ENCODE measurements at regions not wholly inside any gene's neighbourhood (a gene's known extent, or its start where the extent isn't known, plus 50 kb on each side); places are given as distances from the start of the nearest gene placed in this dataset.

DNA sequence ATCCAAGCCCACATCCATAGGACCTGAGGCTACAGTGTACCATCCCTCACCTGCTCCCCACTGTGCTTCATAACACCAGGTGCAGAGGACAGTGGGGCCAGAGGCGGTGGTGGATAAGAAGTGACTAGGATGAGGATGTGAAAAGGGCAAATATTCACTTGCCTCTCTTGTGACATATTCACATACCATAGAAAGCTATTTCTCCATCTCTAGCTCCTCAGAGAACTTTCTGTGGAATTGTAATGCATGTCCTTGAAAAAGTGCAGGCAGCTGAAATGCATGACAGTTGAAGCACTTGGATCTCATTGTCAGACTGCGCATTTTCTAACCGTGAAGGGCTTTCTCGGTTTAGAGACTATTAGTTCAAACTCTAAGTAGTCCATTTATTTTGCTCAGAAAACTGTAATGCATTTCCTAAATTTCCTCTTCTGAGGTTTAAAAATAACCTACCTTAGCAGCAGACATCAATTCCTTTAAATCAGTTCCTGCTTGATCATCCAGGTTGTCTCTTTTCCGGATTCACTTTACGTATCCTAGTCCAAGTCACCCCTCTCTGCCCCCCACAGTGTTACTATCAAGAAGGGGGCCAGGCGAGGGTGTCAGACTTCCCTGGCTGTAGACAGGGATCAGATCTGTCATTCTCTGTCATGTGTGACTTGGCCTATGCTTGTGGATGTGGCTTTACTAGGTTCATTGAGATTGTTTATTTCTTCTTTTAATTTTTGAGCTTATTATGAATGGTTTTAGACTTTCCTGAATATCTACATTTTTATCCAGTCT, 984.0 kb upstream of the TMEM132C start:
- ChIA-PET POLR2A (interaction anchor here (0.5 kb wide), 1 partner anchor 362 kb away, joined by 3 read pairs; no protein-coding TSS in a partner anchor), CTCF (interaction anchor here (0.9 to 4.5 kb wide), 5 partner anchors 8 to 479 kb away, joined by 3 to 32 read pairs (median 3); no protein-coding TSS in a partner anchor)
- peaks cover 0 to 3% (median 0%) of the 10 kb centered on the region in 5 experiments for H3K27me3 ChIP-seq (replicated peaks in 2 of 5; ENCODE audit: control insufficient read depth in 4 of 5, insufficient read depth in 5 of 5, low read length in 4 of 5)
- H3K9me3 ChIP-seq (ENCODE audit: control extremely low read depth in 1 of 5, control insufficient read depth in 4 of 5, insufficient read depth in 2 of 5, low read depth in 1 of 5, low read length in 4 of 5), result no peaks in the 10 kb centered on the region
- peaks cover 0 to 2% (median 0%) of the 10 kb centered on the region in 4 experiments for H3K4me1 ChIP-seq (ENCODE audit: control extremely low read depth in 1 of 4, control insufficient read depth in 4 of 4, insufficient read depth in 4 of 4, low read length in 3 of 4)
- no peaks in the 10 kb centered on the region for H3K36me3 ChIP-seq (ENCODE audit: control insufficient read depth in 4 of 4, insufficient read depth in 4 of 4, low read length in 3 of 4)
- no peak overlapping the region for H3K27ac ChIP-seq (ENCODE audit: insufficient read depth in 1 of 2, low read depth in 1 of 2, low read length in 2 of 2, poor library complexity in 1 of 2, severe bottlenecking in 2 of 2)
- no peak for DNase-seq
- H3K4me3 ChIP-seq (ENCODE audit: control insufficient read depth in 1 of 7, extremely low read depth in 1 of 7, insufficient read depth in 4 of 7, low read depth in 2 of 7, low read length in 6 of 7), result no peak overlapping the region
- 75% methylated on average over 3 of the region's 7 CpGs for WGBS (ENCODE audit: insufficient coverage)

DNA sequence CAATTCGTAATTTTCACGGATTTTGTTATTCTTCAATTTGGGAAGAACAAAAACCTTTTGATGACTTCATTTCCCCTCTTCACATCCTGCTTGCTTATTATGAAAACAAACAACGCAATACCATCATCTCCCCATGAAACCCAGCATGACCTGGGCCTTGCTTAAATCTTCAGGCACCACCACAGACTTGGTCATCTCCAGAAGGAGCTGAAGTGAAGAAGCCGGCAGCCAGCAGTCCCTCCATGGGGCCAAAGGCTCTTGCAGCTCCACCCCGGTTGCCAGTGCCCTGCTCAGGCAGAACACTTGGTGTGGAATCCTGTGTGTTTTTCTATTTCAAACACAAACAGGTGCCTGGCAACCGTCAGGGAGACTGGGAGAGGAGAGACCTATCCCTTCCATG, 982.9 kb upstream of the TMEM132C start:
- Histone ChIP-seq H3K27me3 (replicated peaks in 2 of 5; ENCODE audit: control insufficient read depth in 4 of 5, insufficient read depth in 5 of 5, low read length in 4 of 5) (no peaks in the 10 kb centered on the region), H3K27ac (ENCODE audit: insufficient read depth in 1 of 2, low read depth in 1 of 2, low read length in 2 of 2, poor library complexity in 1 of 2, severe bottlenecking in 2 of 2) (no peak overlapping the region), H3K4me3 (ENCODE audit: control insufficient read depth in 1 of 7, extremely low read depth in 1 of 7, insufficient read depth in 4 of 7, low read depth in 2 of 7, low read length in 6 of 7) (no peak overlapping the region), H3K36me3 (ENCODE audit: control insufficient read depth in 4 of 4, insufficient read depth in 4 of 4, low read length in 3 of 4) (no peaks in the 10 kb centered on the region), H3K9me3 (ENCODE audit: control extremely low read depth in 1 of 5, control insufficient read depth in 4 of 5, insufficient read depth in 2 of 5, low read depth in 1 of 5, low read length in 4 of 5) (no peaks in the 10 kb centered on the region), H3K4me1 (ENCODE audit: control extremely low read depth in 1 of 4, control insufficient read depth in 4 of 4, insufficient read depth in 4 of 4, low read length in 3 of 4) (peaks cover 0 to 2% (median 0%) of the 10 kb centered on the region in 4 experiments)
- ChIA-PET CTCF (interaction anchor here (0.9 to 1.7 kb wide), 3 partner anchors 9 to 478 kb away, joined by 3 read pairs; no protein-coding TSS in a partner anchor), POLR2A (no interaction called here)
- 85% methylated on average over 6 of the region's 6 CpGs for WGBS (ENCODE audit: insufficient coverage)
- DNase-seq, result no peak

DNA sequence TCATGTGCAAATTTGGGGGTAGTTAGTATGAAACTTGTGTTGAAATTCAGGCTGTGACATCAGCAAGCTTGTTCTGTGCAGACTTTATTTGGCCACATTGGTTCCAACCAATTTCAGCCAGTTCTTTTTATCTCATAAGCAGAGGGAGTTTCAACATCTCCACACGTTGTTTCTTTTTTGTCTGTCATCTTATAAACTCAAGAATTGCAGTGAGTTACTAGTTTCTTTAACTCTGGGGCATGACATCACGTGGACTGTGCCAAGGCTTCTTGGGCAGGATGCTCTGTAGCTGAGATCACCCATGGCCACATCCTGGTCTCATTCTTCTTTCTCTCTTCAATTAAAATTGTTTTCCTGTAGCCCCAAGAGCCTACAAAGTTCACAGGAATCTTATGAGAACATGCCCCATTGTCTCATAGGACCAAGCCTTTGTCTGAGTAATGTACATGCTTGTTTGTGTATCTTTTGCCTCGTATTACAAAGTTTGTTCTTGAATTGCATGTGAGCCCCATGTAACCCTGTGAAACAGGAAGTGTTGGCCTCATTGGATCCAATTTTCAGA, 982.0 kb upstream of the TMEM132C start:
- no peaks in the 10 kb centered on the region for H3K27me3 ChIP-seq (replicated peaks in 2 of 5; ENCODE audit: control insufficient read depth in 4 of 5, insufficient read depth in 5 of 5, low read length in 4 of 5)
- H3K4me3 ChIP-seq (ENCODE audit: control insufficient read depth in 1 of 7, extremely low read depth in 1 of 7, insufficient read depth in 4 of 7, low read depth in 2 of 7, low read length in 6 of 7), result no peak overlapping the region
- no peak overlapping the region for H3K27ac ChIP-seq (ENCODE audit: insufficient read depth in 1 of 2, low read depth in 1 of 2, low read length in 2 of 2, poor library complexity in 1 of 2, severe bottlenecking in 2 of 2)
- WGBS (ENCODE audit: insufficient coverage), result 77% methylated on average over 3 of the region's 3 CpGs
- ChIA-PET POLR2A (no interaction called here), CTCF (interaction anchor here (1.7 kb wide), 1 partner anchor 8 kb away, joined by 3 read pairs; no protein-coding TSS in a partner anchor)
- no peaks in the 10 kb centered on the region for H3K9me3 ChIP-seq (ENCODE audit: control extremely low read depth in 1 of 5, control insufficient read depth in 4 of 5, insufficient read depth in 2 of 5, low read depth in 1 of 5, low read length in 4 of 5)
- no peaks in the 10 kb centered on the region for H3K36me3 ChIP-seq (ENCODE audit: control insufficient read depth in 4 of 4, insufficient read depth in 4 of 4, low read length in 3 of 4)
- H3K4me1 ChIP-seq (ENCODE audit: control extremely low read depth in 1 of 4, control insufficient read depth in 4 of 4, insufficient read depth in 4 of 4, low read length in 3 of 4), result peaks cover 0 to 2% (median 0%) of the 10 kb centered on the region in 4 experiments
- no peak for DNase-seq

DNA sequence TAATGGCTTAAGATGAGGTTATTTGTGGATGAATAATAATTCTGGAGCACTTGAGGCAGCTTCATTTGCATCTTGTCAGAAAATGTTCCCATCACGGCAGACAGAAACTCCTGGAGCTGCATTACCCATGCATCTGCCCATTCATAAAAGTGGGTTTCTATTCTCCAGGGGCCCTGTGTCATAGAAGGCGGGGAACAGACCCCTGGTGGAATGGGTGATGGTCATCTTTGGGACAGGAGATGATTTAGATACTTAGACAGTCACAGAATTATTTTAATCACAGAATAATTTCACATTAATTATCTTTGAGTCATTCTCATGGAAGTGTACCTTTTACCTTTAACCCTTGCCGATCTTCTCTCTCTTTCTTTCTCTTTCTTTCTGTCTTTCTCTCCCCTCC, 980.7 kb upstream of the TMEM132C start:
- ChIA-PET CTCF (no interaction called here), POLR2A (no interaction called here)
- H3K27me3 ChIP-seq (replicated peaks in 2 of 5; ENCODE audit: control insufficient read depth in 4 of 5, insufficient read depth in 5 of 5, low read length in 4 of 5), result no peaks in the 10 kb centered on the region
- H3K9me3 ChIP-seq (ENCODE audit: control extremely low read depth in 1 of 5, control insufficient read depth in 4 of 5, insufficient read depth in 2 of 5, low read depth in 1 of 5, low read length in 4 of 5), result no peaks in the 10 kb centered on the region
- no peak overlapping the region for H3K27ac ChIP-seq (ENCODE audit: insufficient read depth in 1 of 2, low read depth in 1 of 2, low read length in 2 of 2, poor library complexity in 1 of 2, severe bottlenecking in 2 of 2)
- WGBS (ENCODE audit: insufficient coverage), result no CpG with 5 or more reads among the region's 3 CpGs
- no peak for DNase-seq
- no peaks in the 10 kb centered on the region for H3K36me3 ChIP-seq (ENCODE audit: control insufficient read depth in 4 of 4, insufficient read depth in 4 of 4, low read length in 3 of 4)
- no peaks in the 10 kb centered on the region for H3K4me1 ChIP-seq (ENCODE audit: control extremely low read depth in 1 of 4, control insufficient read depth in 4 of 4, insufficient read depth in 4 of 4, low read length in 3 of 4)
- H3K4me3 ChIP-seq (ENCODE audit: control insufficient read depth in 1 of 7, extremely low read depth in 1 of 7, insufficient read depth in 4 of 7, low read depth in 2 of 7, low read length in 6 of 7), result no peak overlapping the region

DNA sequence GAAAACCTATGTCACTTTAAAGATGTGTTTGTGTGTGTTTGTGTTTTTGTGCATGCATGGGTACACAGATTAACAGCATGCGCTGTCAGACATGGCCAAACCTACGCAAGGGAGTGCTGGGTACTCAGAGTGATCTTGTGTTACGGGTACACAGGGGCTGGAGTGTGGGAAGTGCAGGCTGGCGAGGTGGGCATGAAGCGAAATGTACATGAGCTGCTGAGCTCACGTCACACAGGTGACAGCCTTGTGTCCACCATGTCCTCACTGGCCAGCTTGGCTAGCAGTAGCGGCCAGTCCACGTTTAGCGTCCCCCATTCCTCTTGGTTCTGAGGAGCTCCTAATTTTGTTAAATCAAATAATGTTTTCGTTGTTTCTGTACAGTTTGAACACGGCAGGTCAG, 979.7 kb upstream of the TMEM132C start:
- no peaks in the 10 kb centered on the region for H3K4me1 ChIP-seq (ENCODE audit: control extremely low read depth in 1 of 4, control insufficient read depth in 4 of 4, insufficient read depth in 4 of 4, low read length in 3 of 4)
- WGBS (ENCODE audit: insufficient coverage), result 100% methylated on average over 9 of the region's 11 CpGs
- H3K27ac ChIP-seq (ENCODE audit: insufficient read depth in 1 of 2, low read depth in 1 of 2, low read length in 2 of 2, poor library complexity in 1 of 2, severe bottlenecking in 2 of 2), result no peak overlapping the region
- no peaks in the 10 kb centered on the region for H3K36me3 ChIP-seq (ENCODE audit: control insufficient read depth in 4 of 4, insufficient read depth in 4 of 4, low read length in 3 of 4)
- no peaks in the 10 kb centered on the region for H3K9me3 ChIP-seq (ENCODE audit: control extremely low read depth in 1 of 5, control insufficient read depth in 4 of 5, insufficient read depth in 2 of 5, low read depth in 1 of 5, low read length in 4 of 5)
- DNase-seq, result no peak
- ChIA-PET POLR2A (no interaction called here), CTCF (interaction anchor here (0.6 kb wide), 1 partner anchor 467 kb away, joined by 3 read pairs; no protein-coding TSS in a partner anchor)
- no peak overlapping the region for H3K4me3 ChIP-seq (ENCODE audit: control insufficient read depth in 1 of 7, extremely low read depth in 1 of 7, insufficient read depth in 4 of 7, low read depth in 2 of 7, low read length in 6 of 7)
- no peaks in the 10 kb centered on the region for H3K27me3 ChIP-seq (replicated peaks in 2 of 5; ENCODE audit: control insufficient read depth in 4 of 5, insufficient read depth in 5 of 5, low read length in 4 of 5)

DNA sequence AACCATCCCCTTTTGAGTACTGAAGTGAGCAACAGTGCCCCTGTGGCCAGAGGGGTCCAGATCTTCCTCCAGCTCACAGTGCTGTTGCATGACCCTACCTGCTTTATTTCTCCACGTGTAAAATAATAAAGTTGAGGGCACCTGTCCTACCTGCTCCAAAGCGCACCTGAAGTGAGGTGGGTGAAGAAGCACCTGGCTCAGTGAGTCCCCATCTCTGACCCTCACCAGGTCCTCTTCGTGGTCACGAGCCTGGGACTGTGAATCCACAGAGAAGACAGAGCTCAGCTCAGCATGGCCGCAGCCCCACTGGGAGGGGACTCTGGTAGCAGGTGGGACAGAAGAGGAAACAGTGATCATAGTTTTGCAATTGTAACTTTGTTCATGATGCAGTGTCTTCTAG, 976.7 kb upstream of the TMEM132C start:
- ChIA-PET CTCF (interaction anchor here (0.6 to 4.6 kb wide), 2 partner anchors 10 to 182 kb away, joined by 3 to 32 read pairs; no protein-coding TSS in a partner anchor), POLR2A (no interaction called here)
- no peak overlapping the region for H3K27ac ChIP-seq (ENCODE audit: insufficient read depth in 1 of 2, low read depth in 1 of 2, low read length in 2 of 2, poor library complexity in 1 of 2, severe bottlenecking in 2 of 2)
- H3K27me3 ChIP-seq (replicated peaks in 2 of 5; ENCODE audit: control insufficient read depth in 4 of 5, insufficient read depth in 5 of 5, low read length in 4 of 5), result no peaks in the 10 kb centered on the region
- H3K9me3 ChIP-seq (ENCODE audit: control extremely low read depth in 1 of 5, control insufficient read depth in 4 of 5, insufficient read depth in 2 of 5, low read depth in 1 of 5, low read length in 4 of 5), result no peaks in the 10 kb centered on the region
- no peaks in the 10 kb centered on the region for H3K4me1 ChIP-seq (ENCODE audit: control extremely low read depth in 1 of 4, control insufficient read depth in 4 of 4, insufficient read depth in 4 of 4, low read length in 3 of 4)
- no peak overlapping the region for H3K4me3 ChIP-seq (ENCODE audit: control insufficient read depth in 1 of 7, extremely low read depth in 1 of 7, insufficient read depth in 4 of 7, low read depth in 2 of 7, low read length in 6 of 7)
- no peak for DNase-seq
- no peaks in the 10 kb centered on the region for H3K36me3 ChIP-seq (ENCODE audit: control insufficient read depth in 4 of 4, insufficient read depth in 4 of 4, low read length in 3 of 4)
- WGBS (ENCODE audit: insufficient coverage), result 100% methylated on average over 2 of the region's 5 CpGs

DNA sequence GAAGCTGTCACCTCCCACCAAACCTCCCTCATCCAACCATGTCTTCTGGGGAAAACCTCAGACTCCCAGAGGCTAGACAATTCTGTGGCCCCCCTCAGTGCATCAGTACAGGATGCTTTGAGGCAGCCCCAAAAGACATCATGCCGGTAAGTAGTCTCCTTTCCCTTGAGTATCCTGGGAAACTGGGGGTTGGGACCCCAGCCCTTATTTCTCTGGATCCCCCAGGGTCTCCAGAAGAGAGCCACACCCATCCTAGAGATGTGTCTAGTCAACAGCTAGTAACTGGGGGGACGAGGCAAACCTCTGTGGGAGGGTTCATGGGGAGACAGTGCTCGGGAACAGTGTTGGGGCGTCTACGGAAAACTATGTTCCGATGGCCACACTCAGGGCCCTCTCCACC, 974.2 kb upstream of the TMEM132C start:
- H3K4me1 ChIP-seq (ENCODE audit: control extremely low read depth in 1 of 4, control insufficient read depth in 4 of 4, insufficient read depth in 4 of 4, low read length in 3 of 4), result no peaks in the 10 kb centered on the region
- CTCF ChIA-PET, result interaction anchor here (1.0 to 4.6 kb wide), 7 partner anchors 9 to 508 kb away, joined by 3 to 32 read pairs (median 4); no protein-coding TSS in a partner anchor
- WGBS (ENCODE audit: insufficient coverage), result 90% methylated on average over 4 of the region's 6 CpGs

More for the DNA sequence above, 974.2 kb upstream of the TMEM132C start:
- DNase-seq, result no peak
- no peak overlapping the region for H3K27ac ChIP-seq (ENCODE audit: insufficient read depth in 1 of 2, low read depth in 1 of 2, low read length in 2 of 2, poor library complexity in 1 of 2, severe bottlenecking in 2 of 2)
- H3K27me3 ChIP-seq (replicated peaks in 2 of 5; ENCODE audit: control insufficient read depth in 4 of 5, insufficient read depth in 5 of 5, low read length in 4 of 5), result no peaks in the 10 kb centered on the region
- POLR2A ChIA-PET, result no interaction called here
- no peaks in the 10 kb centered on the region for H3K36me3 ChIP-seq (ENCODE audit: control insufficient read depth in 4 of 4, insufficient read depth in 4 of 4, low read length in 3 of 4)
- H3K4me3 ChIP-seq (ENCODE audit: control insufficient read depth in 1 of 7, extremely low read depth in 1 of 7, insufficient read depth in 4 of 7, low read depth in 2 of 7, low read length in 6 of 7), result no peak overlapping the region
- H3K9me3 ChIP-seq (ENCODE audit: control extremely low read depth in 1 of 5, control insufficient read depth in 4 of 5, insufficient read depth in 2 of 5, low read depth in 1 of 5, low read length in 4 of 5), result no peaks in the 10 kb centered on the region

Measured in common myeloid progenitor, CD34-positive (primary cell).